Right atrium auricular region (tissue), 2 donors: ENCODE measurements at regions not wholly inside any gene's neighbourhood (a gene's known extent, or its start where the extent isn't known, plus 50 kb on each side); places are given as distances from the start of the nearest gene placed in this dataset.

Experiments
- DNase-seq: peaks from one replicate; pipeline ENCODE4 v3.0.0-alpha.2; 2019; ENCODE audit warnings: low spot score
- H3K27ac ChIP-seq, 2 donors: fragments of 200-600 bp; sonication (generic); 1 replicate in 1 of 2; 2 replicates in 1 of 2; pipeline ENCODE4 v1.5.1; 2016 to 2019
- H3K27me3 ChIP-seq, 2 donors: fragments of 200-600 bp; sonication (generic); one replicate each; pipeline versions ENCODE4 v1.5.1 to v1.6.0; 2017 to 2019
- H3K36me3 ChIP-seq: fragments of 200-600 bp; sonication (generic); one replicate; pipeline ENCODE4 v1.5.1; 2016
- H3K4me1 ChIP-seq, 2 donors: fragments of 200-600 bp; sonication (generic); one replicate each; pipeline versions ENCODE4 v1.5.1 to v1.6.0; 2017 to 2019
- H3K4me3 ChIP-seq, 2 donors: fragments of 200-600 bp; sonication (generic); 1 replicate in 1 of 2; 2 replicates in 1 of 2; pipeline ENCODE4 v1.5.1; 2017 to 2019; ENCODE audit warnings: mild to moderate bottlenecking in 1 of 2, moderate library complexity in 1 of 2
- H3K9me3 ChIP-seq, 2 donors: fragments of 200-600 bp; sonication (generic); one replicate each; pipeline ENCODE4 v1.5.1; 2019
- TF ChIP-seq, protein P1 (sequence below), 2 donors: fragments of 200-600 bp; sonication (generic); IDR thresholded peaks; one replicate each; pipeline ENCODE4 v1.5.1; 2019; ENCODE audit warnings: antibody characterized with exemption in 2 of 2

DNA sequence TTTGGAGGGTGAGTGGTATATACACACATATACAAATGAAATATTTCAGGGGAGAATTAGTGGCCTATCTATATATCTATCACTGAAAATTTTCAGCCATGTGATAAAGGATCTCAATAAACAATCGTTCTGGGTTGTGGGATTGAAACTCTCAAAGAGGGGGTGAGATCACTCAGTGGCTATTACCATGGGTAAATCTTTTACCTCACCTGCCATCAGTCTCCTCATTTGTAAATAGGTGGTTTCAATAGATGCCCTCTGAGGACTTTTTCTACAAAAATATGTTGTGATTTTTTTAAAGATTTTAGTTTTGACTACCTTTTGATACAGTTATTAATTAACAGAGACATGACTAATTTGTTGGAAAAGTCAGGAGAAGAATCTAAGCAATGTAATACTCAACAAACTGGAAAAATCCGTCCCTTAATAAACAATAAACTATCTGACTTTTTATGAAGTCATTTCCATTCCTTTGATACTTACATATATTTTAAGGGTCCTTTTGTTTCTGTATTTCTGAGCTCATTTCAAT lies 192.8 kb downstream of the MAD2L1 start:
- H3K4me1 ChIP-seq: no peaks in the 10 kb centered on the region
- TF ChIP-seq, protein P1, sequence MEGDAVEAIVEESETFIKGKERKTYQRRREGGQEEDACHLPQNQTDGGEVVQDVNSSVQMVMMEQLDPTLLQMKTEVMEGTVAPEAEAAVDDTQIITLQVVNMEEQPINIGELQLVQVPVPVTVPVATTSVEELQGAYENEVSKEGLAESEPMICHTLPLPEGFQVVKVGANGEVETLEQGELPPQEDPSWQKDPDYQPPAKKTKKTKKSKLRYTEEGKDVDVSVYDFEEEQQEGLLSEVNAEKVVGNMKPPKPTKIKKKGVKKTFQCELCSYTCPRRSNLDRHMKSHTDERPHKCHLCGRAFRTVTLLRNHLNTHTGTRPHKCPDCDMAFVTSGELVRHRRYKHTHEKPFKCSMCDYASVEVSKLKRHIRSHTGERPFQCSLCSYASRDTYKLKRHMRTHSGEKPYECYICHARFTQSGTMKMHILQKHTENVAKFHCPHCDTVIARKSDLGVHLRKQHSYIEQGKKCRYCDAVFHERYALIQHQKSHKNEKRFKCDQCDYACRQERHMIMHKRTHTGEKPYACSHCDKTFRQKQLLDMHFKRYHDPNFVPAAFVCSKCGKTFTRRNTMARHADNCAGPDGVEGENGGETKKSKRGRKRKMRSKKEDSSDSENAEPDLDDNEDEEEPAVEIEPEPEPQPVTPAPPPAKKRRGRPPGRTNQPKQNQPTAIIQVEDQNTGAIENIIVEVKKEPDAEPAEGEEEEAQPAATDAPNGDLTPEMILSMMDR (IDR thresholded peaks at IDR 0.05): no peak
- H3K36me3 ChIP-seq: no peaks in the 10 kb centered on the region
- no peak overlapping the region for H3K27ac ChIP-seq
- H3K27me3 ChIP-seq: no peaks in the 10 kb centered on the region
- no peak overlapping the region for H3K4me3 ChIP-seq
- no peak for DNase-seq
- no peaks in the 10 kb centered on the region for H3K9me3 ChIP-seq

DNA sequence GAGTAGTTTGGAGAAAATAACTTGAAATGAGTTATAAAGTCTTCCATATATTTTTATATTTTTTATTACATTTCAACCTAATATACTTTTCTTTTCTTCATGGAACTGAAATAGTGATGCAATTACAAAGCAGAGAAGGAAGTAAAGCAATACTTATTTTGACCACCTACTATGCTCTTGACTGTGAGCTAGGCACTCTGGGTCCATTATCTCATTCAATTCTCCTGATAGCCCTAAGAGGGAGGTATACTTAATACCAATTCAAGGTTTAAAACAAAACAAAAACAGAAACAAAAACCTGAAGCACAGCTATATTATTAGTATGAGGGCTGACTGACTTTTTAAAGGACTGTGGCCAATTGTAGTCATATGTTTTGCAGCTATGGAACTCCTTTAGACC lies 193.5 kb downstream of the MAD2L1 start:
- Histone ChIP-seq H3K27ac (no peak overlapping the region), H3K27me3 (no peaks in the 10 kb centered on the region), H3K36me3 (no peaks in the 10 kb centered on the region), H3K4me3 (no peak overlapping the region), H3K4me1 (no peaks in the 10 kb centered on the region), H3K9me3 (no peaks in the 10 kb centered on the region)
- no peak for DNase-seq
- TF ChIP-seq, protein P1 (IDR thresholded peaks at IDR 0.05): no peak

DNA sequence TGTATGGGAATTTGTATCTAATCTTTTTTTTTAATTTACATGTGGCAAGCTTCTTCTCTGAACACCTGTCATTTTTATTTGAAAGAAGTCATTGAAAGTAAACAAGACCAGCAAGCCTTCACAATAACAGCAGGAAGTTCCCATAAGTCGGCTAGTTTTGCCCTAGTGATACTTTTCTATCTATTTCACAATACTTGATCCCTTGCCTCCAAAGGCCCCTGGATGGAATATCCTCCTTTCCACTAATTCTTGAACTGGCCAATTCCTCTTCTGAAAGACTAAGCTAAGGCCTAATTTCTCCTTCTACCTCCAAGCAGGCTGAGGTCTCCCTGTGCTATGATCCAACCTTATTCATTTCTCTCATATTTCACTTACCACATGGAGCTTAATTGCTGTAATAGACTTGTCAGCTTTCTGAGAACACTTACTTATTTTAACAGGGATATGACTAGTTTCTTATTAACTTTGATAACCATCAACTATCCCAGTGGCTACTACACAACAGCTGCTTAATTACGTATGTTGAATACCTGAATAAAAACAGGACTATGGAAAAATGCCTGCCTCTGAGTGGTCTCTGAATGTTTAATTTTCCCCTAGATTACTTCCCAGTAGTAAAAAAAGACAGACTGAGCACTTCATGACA lies 194.2 kb downstream of the MAD2L1 start:
- Histone ChIP-seq H3K27ac (no peak overlapping the region), H3K4me3 (no peak overlapping the region), H3K36me3 (no peaks in the 10 kb centered on the region), H3K4me1 (no peaks in the 10 kb centered on the region), H3K9me3 (no peaks in the 10 kb centered on the region), H3K27me3 (no peaks in the 10 kb centered on the region)
- DNase-seq: no peak
- TF ChIP-seq, protein P1 (IDR thresholded peaks at IDR 0.05): no peak

DNA sequence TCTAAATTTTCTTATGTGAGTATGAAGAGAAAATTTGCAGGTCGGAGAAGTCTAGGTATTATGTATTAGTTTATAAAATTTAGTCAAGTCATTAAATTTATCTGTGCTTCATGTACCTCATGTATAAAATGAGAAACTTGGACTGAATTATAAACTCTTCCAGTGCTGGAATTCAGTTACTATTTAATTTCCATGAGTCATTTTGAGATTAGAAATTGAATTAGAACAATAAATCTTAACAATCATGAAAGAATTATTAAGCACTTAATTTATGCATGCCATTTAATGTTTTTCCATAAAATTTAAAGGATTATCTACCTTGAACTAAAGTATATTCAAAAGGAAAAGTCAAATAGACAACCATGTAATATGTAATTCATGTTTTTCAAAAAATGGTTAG lies 195.8 kb downstream of the MAD2L1 start:
- H3K9me3 ChIP-seq: no peaks in the 10 kb centered on the region
- TF ChIP-seq, protein P1 (IDR thresholded peaks at IDR 0.05): no peak
- no peak for DNase-seq
- no peak overlapping the region for H3K27ac ChIP-seq
- H3K27me3 ChIP-seq: no peaks in the 10 kb centered on the region
- H3K4me3 ChIP-seq: no peak overlapping the region
- H3K36me3 ChIP-seq: no peaks in the 10 kb centered on the region
- no peaks in the 10 kb centered on the region for H3K4me1 ChIP-seq

DNA sequence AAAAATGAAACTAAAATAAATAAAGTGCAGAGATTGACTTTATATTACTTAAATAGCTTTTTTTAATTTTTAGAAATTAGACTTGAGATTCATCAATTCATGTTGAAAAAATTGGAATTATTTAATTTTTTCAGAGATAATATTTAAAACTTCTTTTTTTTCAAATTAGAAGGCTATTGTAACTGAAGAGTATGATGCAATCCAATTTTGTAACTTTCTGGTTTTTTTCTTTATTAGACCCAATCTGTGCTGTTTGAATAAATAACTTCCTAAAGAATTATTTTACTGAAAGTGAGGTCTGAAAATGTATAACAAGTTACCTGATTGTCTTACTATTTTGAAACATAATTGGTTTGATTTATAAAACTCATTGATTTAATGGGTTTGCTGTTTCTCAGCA lies 200.9 kb downstream of the MAD2L1 start:
- Histone ChIP-seq H3K27ac (no peak overlapping the region), H3K9me3 (no peaks in the 10 kb centered on the region), H3K4me3 (no peak overlapping the region), H3K27me3 (no peaks in the 10 kb centered on the region), H3K36me3 (no peaks in the 10 kb centered on the region), H3K4me1 (no peaks in the 10 kb centered on the region)
- TF ChIP-seq, protein P1 (IDR thresholded peaks at IDR 0.05): no peak
- no peak for DNase-seq

DNA sequence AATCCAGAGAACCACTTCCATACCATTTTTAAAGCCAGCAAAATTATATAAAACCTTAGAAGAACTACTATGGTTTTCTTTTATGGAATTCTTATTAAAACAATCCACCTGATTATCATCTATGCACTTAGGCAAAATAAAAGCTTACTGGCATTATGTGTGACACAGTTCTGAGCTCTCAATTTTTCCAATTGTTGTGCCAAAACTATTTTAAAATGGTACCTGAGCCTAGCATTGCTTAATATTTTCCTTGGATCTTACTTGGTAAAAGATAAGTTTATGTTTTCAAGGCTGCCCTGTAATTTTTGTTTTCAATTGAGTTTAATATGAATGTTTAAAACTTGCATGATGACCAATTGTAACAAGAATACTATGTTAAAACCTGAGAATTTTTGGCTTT lies 201.3 kb downstream of the MAD2L1 start:
- H3K4me1 ChIP-seq: no peaks in the 10 kb centered on the region
- H3K27ac ChIP-seq: no peak overlapping the region
- no peaks in the 10 kb centered on the region for H3K9me3 ChIP-seq
- no peak for DNase-seq
- H3K27me3 ChIP-seq: no peaks in the 10 kb centered on the region
- H3K36me3 ChIP-seq: no peaks in the 10 kb centered on the region
- no peak overlapping the region for H3K4me3 ChIP-seq
- TF ChIP-seq, protein P1 (IDR thresholded peaks at IDR 0.05): no peak
